OCI-LY1 (cell line): ENCODE measurements at regions not wholly inside any gene's neighbourhood (a gene's known extent, or its start where the extent isn't known, plus 50 kb on each side); places are given as distances from the start of the nearest gene placed in this dataset.
"Not testable (repeated sequence)": the region's sequence is repeated elsewhere in the genome, so short reads cannot be mapped to it uniquely, and the experiment has no call there.

Experiments used
- H2AFZ ChIP-seq: fragments of 200-600 bp; sonication (generic), shearing (Covaris generic); 2 replicates; pipeline ENCODE4 v1.6.0; 2014; ENCODE audit warnings: antibody characterized with exemption, mild to moderate bottlenecking, low read length
- H3F3A ChIP-seq: fragments of 200-600 bp; sonication (generic), shearing (Covaris generic); 2 replicates; pipeline ENCODE4 v1.6.0; 2014; ENCODE audit warnings: mild to moderate bottlenecking, antibody characterized with exemption, low read length, moderate library complexity; ENCODE audit not compliant: insufficient read depth
- H3K27ac ChIP-seq: fragments of 200-600 bp; sonication (generic); 2 replicates; pipeline ENCODE4 v1.5.1; 2014; ENCODE audit warnings: low read length, mixed run types, mild to moderate bottlenecking, low read depth; ENCODE audit not compliant: poor library complexity, severe bottlenecking
- H3K27me3 ChIP-seq: fragments of 200-600 bp; sonication (generic); 2 replicates; pipeline ENCODE4 v1.6.0; 2014; ENCODE audit warnings: antibody characterized with exemption, mild to moderate bottlenecking, low read length, moderate library complexity; ENCODE audit not compliant: insufficient read depth
- H3K36me3 ChIP-seq: fragments of 200-600 bp; sonication (generic); 2 replicates; pipeline ENCODE4 v1.6.1; 2014; ENCODE audit warnings: mild to moderate bottlenecking, antibody characterized with exemption, low read length, moderate library complexity, mixed read lengths; ENCODE audit not compliant: insufficient read depth
- H3K4me1 ChIP-seq: fragments of 200-600 bp; sonication (generic); 2 replicates; pipeline ENCODE4 v1.5.1; 2014; ENCODE audit warnings: mild to moderate bottlenecking, low read length, moderate library complexity; ENCODE audit not compliant: insufficient read depth, severe bottlenecking
- H3K4me2 ChIP-seq: fragments of 200-600 bp; sonication (generic), shearing (Covaris generic); 2 replicates; pipeline ENCODE4 v1.6.1; 2014; ENCODE audit warnings: low read length
- H3K4me3 ChIP-seq: fragments of 200-600 bp; sonication (generic); 2 replicates; pipeline ENCODE4 v1.5.1; 2014; ENCODE audit warnings: low read length, low read depth, mild to moderate bottlenecking, mixed read lengths; ENCODE audit not compliant: poor library complexity, severe bottlenecking
- H3K79me2 ChIP-seq: fragments of 200-600 bp; shearing (Covaris generic); 2 replicates; pipeline ENCODE4 v1.6.1; 2016; ENCODE audit warnings: mixed run types, low read length, mixed read lengths; ENCODE audit not compliant: insufficient read depth
- H3K9ac ChIP-seq: fragments of 200-600 bp; sonication (generic), shearing (Covaris generic); 2 replicates; pipeline ENCODE4 v1.6.1; 2014; ENCODE audit warnings: mild to moderate bottlenecking, low read length, mixed read lengths
- H3K9me2 ChIP-seq: fragments of 200-600 bp; sonication (generic), shearing (Covaris generic); 2 replicates; pipeline ENCODE4 v1.6.1; 2014; ENCODE audit warnings: low read depth, mild to moderate bottlenecking, low read length, mixed read lengths
- H3K9me3 ChIP-seq: fragments of 200-600 bp; shearing (Covaris generic); 2 replicates; pipeline ENCODE4 v1.6.1; 2014; ENCODE audit warnings: low read length, mixed read lengths
- H4K20me1 ChIP-seq: fragments of 200-600 bp; sonication (generic), shearing (Covaris generic); 2 replicates; pipeline ENCODE4 v1.6.0; 2016; ENCODE audit warnings: mild to moderate bottlenecking, low read length; ENCODE audit not compliant: insufficient read depth
- CTCF ChIP-seq: fragments of 200-600 bp; sonication (generic), shearing (Covaris generic); IDR thresholded peaks from 2 replicates; pipeline ENCODE4 v1.5.1; 2017; ENCODE audit warnings: mild to moderate bottlenecking, antibody characterized with exemption, low read length, moderate library complexity, mixed read lengths
- EZH2 ChIP-seq: fragments of 200-600 bp; sonication (generic), shearing (Covaris generic); IDR thresholded peaks from 2 replicates; pipeline ENCODE4 v1.8.0; 2017; ENCODE audit warnings: borderline replicate concordance, mixed run types, mild to moderate bottlenecking, antibody characterized with exemption, low read length, moderate library complexity, mixed read lengths

GRCh38 chr22:48299124-48299523, 1528.5 kb downstream of the BRD1 start:
- Histone ChIP-seq H3F3A (no peaks in the 10 kb centered on the region), H3K27me3 (0 out of 2 replicates have a peak, but pooled peaks cover 8% of the 10 kb centered on the region), H4K20me1 (no peaks in the 10 kb centered on the region), H3K4me1 (no peaks in the 10 kb centered on the region), H3K9me2 (no peaks in the 10 kb centered on the region), H3K36me3 (no peaks in the 10 kb centered on the region), H3K4me3 (no peak overlapping the region), H3K27ac (no peak overlapping the region), H3K9me3 (no peaks in the 10 kb centered on the region), H3K79me2 (no peaks in the 10 kb centered on the region), H3K4me2 (no peak overlapping the region), H3K9ac (no peak overlapping the region), H2AFZ (no peak overlapping the region)
- TF ChIP-seq EZH2 (no peak), CTCF (no peak)

GRCh38 chr22:48297296-48297695, 1530.4 kb downstream of the BRD1 start:
- no peak for TF ChIP-seq EZH2
- no peak overlapping the region for H3K9ac ChIP-seq
- H3K27me3 ChIP-seq: 0 out of 2 replicates have a peak, but pooled peaks cover 5% of the 10 kb centered on the region

GRCh38 chr22:48289954-48290353, 1527.5 kb downstream of the TBC1D22A start:
- not testable (repeated sequence) for H4K20me1 ChIP-seq, H3F3A ChIP-seq, H3K9ac ChIP-seq, H3K27ac ChIP-seq, H3K4me1 ChIP-seq, H3K36me3 ChIP-seq, H3K4me3 ChIP-seq, H3K9me2 ChIP-seq, H3K4me2 ChIP-seq, H3K9me3 ChIP-seq, H3K79me2 ChIP-seq, H2AFZ ChIP-seq, H3K27me3 ChIP-seq

More at GRCh38 chr22:48297296-48297695, 1530.4 kb downstream of the BRD1 start:
- H3K9me3 ChIP-seq: no peaks in the 10 kb centered on the region
- H3K4me2 ChIP-seq: no peak overlapping the region
- H3K27ac ChIP-seq: no peak overlapping the region
- no peaks in the 10 kb centered on the region for H3F3A ChIP-seq
- no peaks in the 10 kb centered on the region for H3K4me1 ChIP-seq
- H3K4me3 ChIP-seq: no peak overlapping the region
- H3K9me2 ChIP-seq: no peaks in the 10 kb centered on the region
- H3K79me2 ChIP-seq: no peaks in the 10 kb centered on the region
- no peaks in the 10 kb centered on the region for H4K20me1 ChIP-seq
- H2AFZ ChIP-seq: no peak overlapping the region
- no peaks in the 10 kb centered on the region for H3K36me3 ChIP-seq

GRCh38 chr22:48288376-48288940, 1526.0 kb downstream of the TBC1D22A start:
- H3K27ac ChIP-seq: no peak overlapping the region
- no peak overlapping the region for H2AFZ ChIP-seq
- H3F3A ChIP-seq: no peaks in the 10 kb centered on the region
- H3K79me2 ChIP-seq: no peaks in the 10 kb centered on the region
- H3K4me2 ChIP-seq: no peak overlapping the region
- H3K9ac ChIP-seq: no peak overlapping the region
- no peaks in the 10 kb centered on the region for H3K4me1 ChIP-seq
- TF ChIP-seq CTCF (no peak), EZH2 (no peak)
- H3K36me3 ChIP-seq: no peaks in the 10 kb centered on the region
- H3K9me3 ChIP-seq: no peaks in the 10 kb centered on the region; the same call in 1 of the 2 replicates
- no peaks in the 10 kb centered on the region for H3K27me3 ChIP-seq
- no peaks in the 10 kb centered on the region for H4K20me1 ChIP-seq
- no peak overlapping the region for H3K4me3 ChIP-seq
- H3K9me2 ChIP-seq: no peaks in the 10 kb centered on the region
